GM21619 (cell line): ENCODE measurements at regions not wholly inside any gene's neighbourhood (a gene's known extent, or its start where the extent isn't known, plus 50 kb on each side); places are given as distances from the start of the nearest gene placed in this dataset.

ENCODE experiments used
- ATAC-seq: cut with Tn5 transposase; IDR thresholded peaks from one replicate; pipeline ENCODE4 v1.9.1; 2021; ENCODE audit not compliant: unreplicated experiment

GRCh38 chr7:148950806-148951205 lies 66.7 kb upstream of the EZH2 start:
- ATAC-seq = no peak

- ATAC-seq = no peak
Measured at GRCh38 chr7:148944935-148945934, 61.1 kb upstream of the EZH2 start.

- ATAC-seq = peak; percentile 45
Measured at GRCh38 chr7:148941598-148942275, 57.6 kb upstream of the EZH2 start.

GRCh38 chr7:148940702-148941597 lies 56.9 kb upstream of the EZH2 start:
- ATAC-seq = peak; percentile 70

GRCh38 chr7:148939128-148939755 lies 55.2 kb upstream of the EZH2 start:
- no peak for ATAC-seq

- ATAC-seq = no peak
Measured at GRCh38 chr7:148935451-148935850, 51.4 kb upstream of the EZH2 start.
